ENCODE measurements at regions not wholly inside any gene's neighbourhood (a gene's known extent, or its start where the extent isn't known, plus 50 kb on each side); places are given as distances from the start of the nearest gene placed in this dataset.

- peak; percentile 46 for DNase-seq
Observed at GRCh38 chrX:16511796-16512776, 137.9 kb upstream of the S100G start.

GRCh38 chrX:16516232-16516876 lies 133.6 kb upstream of the S100G start:
- no peak for DNase-seq

DNA sequence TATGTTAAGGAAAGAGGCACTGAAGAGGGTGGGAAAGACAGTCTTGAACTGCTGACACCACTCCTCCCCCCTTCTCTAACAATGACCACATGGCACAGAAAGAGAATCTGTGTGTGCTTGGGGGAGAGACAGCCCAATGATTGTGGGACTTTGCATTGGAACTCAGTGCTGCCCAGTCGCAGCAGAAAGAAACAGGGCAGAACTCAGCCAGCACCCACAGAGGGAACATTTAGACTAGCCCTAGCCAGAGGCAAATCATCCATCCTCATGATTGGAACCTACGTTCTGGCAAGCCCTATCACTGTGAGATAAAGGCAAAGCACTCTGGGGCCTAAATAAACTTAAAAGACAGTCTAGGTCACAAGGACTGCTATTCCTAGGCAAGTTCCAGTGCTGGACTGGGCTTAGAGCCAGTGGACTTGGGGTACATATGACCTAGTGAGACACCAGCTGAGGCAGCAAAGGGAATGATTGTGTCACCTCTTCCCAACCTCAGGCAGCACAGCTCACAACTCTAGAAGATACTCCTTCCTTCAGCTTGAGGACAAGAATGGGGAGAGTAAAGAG lies 132.8 kb upstream of the S100G start:
- no peak for DNase-seq

- no peak for DNase-seq
Observed at GRCh38 chrX:16518131-16518530, 131.8 kb upstream of the S100G start.

DNA sequence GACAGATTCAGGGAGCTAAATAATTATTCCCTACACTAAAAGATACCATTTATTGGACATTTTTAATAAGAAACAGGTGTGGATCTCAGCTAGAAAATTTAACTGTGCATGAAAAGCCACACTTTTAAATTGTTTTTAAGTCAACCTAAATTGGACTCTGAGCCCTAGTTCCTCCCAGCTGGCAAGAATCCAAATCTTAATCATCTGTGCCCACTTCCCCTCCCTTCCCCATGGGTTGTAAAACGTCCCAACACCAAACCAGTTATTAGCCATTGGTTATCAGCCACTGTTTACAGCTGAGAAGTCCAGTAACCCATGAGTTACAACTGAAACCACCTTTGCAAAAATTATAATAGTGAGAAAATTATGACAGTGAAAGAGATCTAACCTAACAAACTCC lies 125.6 kb upstream of the S100G start:
- DNase-seq, result no peak

DNA sequence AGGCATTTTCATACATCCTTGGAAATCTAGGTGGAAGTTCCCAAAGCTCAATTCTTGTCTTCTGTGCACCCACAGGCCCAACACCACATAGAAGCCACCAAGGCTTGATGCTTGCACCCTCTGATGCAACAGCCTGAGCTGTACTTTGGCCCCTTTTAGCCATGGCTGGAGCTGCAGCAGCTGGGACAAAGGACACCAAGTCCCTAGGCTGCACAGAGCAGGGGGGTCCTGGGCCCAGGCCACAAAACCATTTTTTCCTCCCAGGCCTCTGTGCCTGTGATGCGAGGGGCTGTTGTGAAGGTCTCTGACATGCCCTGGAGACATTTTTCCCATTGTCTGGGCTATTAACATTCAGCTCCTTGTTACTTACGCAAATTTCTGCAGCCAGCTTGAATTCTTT lies 124.0 kb upstream of the S100G start:
- DNase-seq, result no peak

DNA sequence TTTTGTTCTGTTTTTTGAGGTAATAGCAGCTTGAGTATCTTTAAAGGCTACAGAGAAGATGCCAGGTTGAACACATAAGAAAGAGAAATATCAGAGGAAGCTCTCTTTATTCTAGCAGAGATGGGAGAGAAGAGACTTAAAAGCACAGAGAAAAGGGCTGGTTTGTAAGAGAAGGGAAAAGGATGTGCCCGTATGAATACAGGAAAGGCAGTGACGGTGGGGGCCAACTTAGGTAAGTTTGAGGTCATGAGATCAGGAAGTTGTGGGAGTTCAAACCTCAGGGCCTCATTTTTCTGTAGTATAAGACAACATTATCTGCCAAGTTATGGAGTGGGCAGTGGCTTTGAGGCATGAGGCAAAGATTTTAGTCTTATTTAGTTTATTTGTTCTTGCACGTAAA lies 121.3 kb upstream of the S100G start:
- DNase-seq, result no peak

All from dermis blood vessel endothelial cell (primary cell).